ENCODE measurements at regions not wholly inside any gene's neighbourhood (a gene's known extent, or its start where the extent isn't known, plus 50 kb on each side); places are given as distances from the start of the nearest gene placed in this dataset.
"Not testable (repeated sequence)": the region's sequence is repeated elsewhere in the genome, so short reads cannot be mapped to it uniquely, and the experiment has no call there.

GRCh38 chr1:166305371-166305770, 138.6 kb upstream of the FAM78B start:
- no peak for DNase-seq (ENCODE audit: low read depth)

- DNase-seq (ENCODE audit: low read depth) = no peak
Observed at GRCh38 chr1:166307261-166308188, 140.7 kb upstream of the FAM78B start.

- DNase-seq (ENCODE audit: low read depth) = not testable (repeated sequence)
Observed at GRCh38 chr1:166316306-166316705, 149.5 kb upstream of the FAM78B start.

GRCh38 chr1:166322470-166322869, 155.7 kb upstream of the FAM78B start:
- no peak for DNase-seq (ENCODE audit: low read depth)

GRCh38 chr1:166327886-166328285, 161.1 kb upstream of the FAM78B start:
- DNase-seq (ENCODE audit: low read depth) = no peak

GRCh38 chr1:166328956-166329355, 162.2 kb upstream of the FAM78B start:
- no peak for DNase-seq (ENCODE audit: low read depth)

- DNase-seq (ENCODE audit: low read depth) = no peak
Observed at GRCh38 chr1:166330096-166330495, 163.3 kb upstream of the FAM78B start.

- no peak for DNase-seq (ENCODE audit: low read depth)
Observed at GRCh38 chr1:166338105-166338504, 171.3 kb upstream of the FAM78B start.

- DNase-seq (ENCODE audit: low read depth) = no peak
Observed at GRCh38 chr1:166340709-166341108, 173.9 kb upstream of the FAM78B start.

- no peak for DNase-seq (ENCODE audit: low read depth)
Observed at GRCh38 chr1:166343276-166343675, 176.5 kb upstream of the FAM78B start.

GRCh38 chr1:166350490-166350889, 183.7 kb upstream of the FAM78B start:
- no peak for DNase-seq (ENCODE audit: low read depth)

- DNase-seq (ENCODE audit: low read depth) = no peak
Observed at GRCh38 chr1:166351676-166352075, 184.9 kb upstream of the FAM78B start.

GRCh38 chr1:166353213-166353612, 186.4 kb upstream of the FAM78B start:
- no peak for DNase-seq (ENCODE audit: low read depth)

GRCh38 chr1:166354406-166354805, 187.6 kb upstream of the FAM78B start:
- no peak for DNase-seq (ENCODE audit: low read depth)

GRCh38 chr1:166365081-166365480, 198.3 kb upstream of the FAM78B start:
- no peak for DNase-seq (ENCODE audit: low read depth)

- DNase-seq (ENCODE audit: low read depth) = no peak
Observed at GRCh38 chr1:166368030-166368429, 201.2 kb upstream of the FAM78B start.

GRCh38 chr1:166377896-166378295, 211.1 kb upstream of the FAM78B start:
- DNase-seq (ENCODE audit: low read depth) = no peak

- no peak for DNase-seq (ENCODE audit: low read depth)
Observed at GRCh38 chr1:166378805-166379204, 212.0 kb upstream of the FAM78B start.

- no peak for DNase-seq (ENCODE audit: low read depth)
Observed at GRCh38 chr1:166379447-166379846, 212.6 kb upstream of the FAM78B start.

GRCh38 chr1:166383137-166383536, 216.3 kb upstream of the FAM78B start:
- no peak for DNase-seq (ENCODE audit: low read depth)

- DNase-seq (ENCODE audit: low read depth) = no peak
Observed at GRCh38 chr1:166383635-166384346, 217.0 kb upstream of the FAM78B start.

- DNase-seq (ENCODE audit: low read depth) = no peak
Observed at GRCh38 chr1:166384948-166385347, 218.1 kb upstream of the FAM78B start.

GRCh38 chr1:166390366-166391033, 223.7 kb upstream of the FAM78B start:
- DNase-seq (ENCODE audit: low read depth) = no peak

All from stimulated activated CD8-positive, alpha-beta memory T cell treated with anti-CD3 and anti-CD28 coated beads, Interleukin-12 subunit alpha, Interleukin-12 subunit beta, amount 100 ng/mL, for 1 hour (primary cell).